Liver (tissue), 3 donors: ENCODE measurements at regions not wholly inside any gene's neighbourhood (a gene's known extent, or its start where the extent isn't known, plus 50 kb on each side); places are given as distances from the start of the nearest gene placed in this dataset.

Experiments used
- ATF3 ChIP-seq: IDR thresholded peaks from 2 replicates; pipeline ENCODE4 v1.6.1; 2016; ENCODE audit warnings: antibody characterized with exemption
- CTCF ChIP-seq: fragments of 150-350 bp; IDR thresholded peaks from 2 replicates; pipeline ENCODE4 v1.5.1; 2017; ENCODE audit warnings: improper control_type of control experiment, low read depth, low read length; ENCODE audit not compliant: missing input control
- EGR1 ChIP-seq, 2 donors: IDR thresholded peaks; 2 replicates each; pipeline ENCODE4 v1.6.1; 2016 to 2018; ENCODE audit warnings: antibody characterized with exemption in 2 of 2, low read depth in 2 of 2
- GABPA ChIP-seq, 2 donors: IDR thresholded peaks in 1 of 2; conservative IDR thresholded peaks in 1 of 2; 2 replicates each; pipeline ENCODE4 v1.6.1; 2016; ENCODE audit warnings: antibody characterized with exemption in 2 of 2, mild to moderate bottlenecking in 1 of 2, moderate library complexity in 1 of 2
- NR2F2 ChIP-seq: IDR thresholded peaks from 2 replicates; pipeline ENCODE4 v1.6.1; 2016; ENCODE audit warnings: antibody characterized with exemption
- RAD21 ChIP-seq, 2 donors: IDR thresholded peaks; 2 replicates each; pipeline ENCODE4 v1.6.1; 2016; ENCODE audit warnings: antibody characterized with exemption in 2 of 2, mild to moderate bottlenecking in 2 of 2
- REST ChIP-seq: IDR thresholded peaks from 2 replicates; pipeline ENCODE4 v1.6.1; 2016; ENCODE audit warnings: antibody characterized with exemption, mild to moderate bottlenecking
- TAF1 ChIP-seq: conservative IDR thresholded peaks from 2 replicates; pipeline ENCODE4 v1.6.1; 2016; ENCODE audit warnings: antibody characterized with exemption, mild to moderate bottlenecking
- YY1 ChIP-seq: IDR thresholded peaks from 2 replicates; pipeline ENCODE4 v1.6.1; 2016; ENCODE audit warnings: antibody characterized with exemption, mild to moderate bottlenecking
- donor health status: healthy.
- donor health status: healthy.

GRCh38 chr16:79762217-79762616 lies 161.7 kb upstream of the MAF start:
- TF ChIP-seq EGR1 (IDR thresholded peaks at IDR 0.05; ENCODE audit: low read depth in 2 of 2) (no peak), REST (no peak), CTCF (no peak), TAF1 (no peak), GABPA (IDR thresholded peaks at IDR 0.05 in 1 of 2, conservative IDR thresholded peaks at IDR 0.05 in 1 of 2) (no peak), ATF3 (no peak), YY1 (no peak), RAD21 (IDR thresholded peaks at IDR 0.05) (no peak), NR2F2 (no peak)
